ENCODE measurements at regions not wholly inside any gene's neighbourhood (a gene's known extent, or its start where the extent isn't known, plus 50 kb on each side); places are given as distances from the start of the nearest gene placed in this dataset.

GRCh38 chr3:124107104-124107890 lies 115.4 kb upstream of the ROPN1 start:
- in situ Hi-C loops (cut with MboI; ENCODE audit: low sequenced_read_pairs, unreplicated experiment) = no loop called here
- TF ChIP-seq CTCF (IDR thresholded peaks at IDR 0.05; ENCODE audit: borderline replicate concordance, control extremely low read depth, extremely low read depth, insufficient read depth, missing control alignments) = no peak
- no peak for DNase-seq (ENCODE audit: low spot score)

GRCh38 chr3:124108446-124108845 lies 116.5 kb upstream of the ROPN1 start:
- in situ Hi-C loops (cut with MboI; ENCODE audit: low sequenced_read_pairs, unreplicated experiment) = no loop called here
- TF ChIP-seq CTCF (IDR thresholded peaks at IDR 0.05; ENCODE audit: borderline replicate concordance, control extremely low read depth, extremely low read depth, insufficient read depth, missing control alignments) = no peak

GRCh38 chr3:124113485-124113884 lies 121.6 kb upstream of the ROPN1 start:
- in situ Hi-C loops (cut with MboI; ENCODE audit: low sequenced_read_pairs, unreplicated experiment) = no loop called here
- TF ChIP-seq CTCF (IDR thresholded peaks at IDR 0.05; ENCODE audit: borderline replicate concordance, control extremely low read depth, extremely low read depth, insufficient read depth, missing control alignments) = no peak
- DNase-seq (ENCODE audit: low spot score) = no peak

More at GRCh38 chr3:124108446-124108845, 116.5 kb upstream of the ROPN1 start:
- DNase-seq (ENCODE audit: low spot score) = no peak

GRCh38 chr3:124115279-124115678 lies 123.4 kb upstream of the ROPN1 start:
- no peak for TF ChIP-seq CTCF (IDR thresholded peaks at IDR 0.05; ENCODE audit: borderline replicate concordance, control extremely low read depth, extremely low read depth, insufficient read depth, missing control alignments)
- no peak for DNase-seq (ENCODE audit: low spot score)
- in situ Hi-C loops (cut with MboI; ENCODE audit: low sequenced_read_pairs, unreplicated experiment) = no loop called here

DNA sequence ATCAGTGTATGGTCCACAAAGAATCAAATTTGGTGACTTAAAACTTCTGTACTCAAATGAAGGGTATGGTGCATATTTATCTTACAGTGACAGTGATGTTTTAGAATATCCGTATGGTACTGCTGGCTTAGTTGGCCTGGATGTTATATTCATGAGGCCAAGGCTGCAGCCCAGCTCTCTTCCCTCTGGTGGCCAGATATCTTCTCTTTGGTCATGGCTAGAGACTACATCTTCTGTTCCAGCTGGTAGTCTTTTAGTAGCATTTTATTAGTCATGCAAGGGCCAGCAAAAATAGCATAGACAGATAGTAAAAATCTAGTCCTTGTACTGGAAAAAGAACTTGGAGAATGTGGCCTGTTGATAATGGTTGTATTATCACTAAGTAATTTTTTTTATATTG lies 124.0 kb upstream of the ROPN1 start:
- TF ChIP-seq CTCF (IDR thresholded peaks at IDR 0.05; ENCODE audit: borderline replicate concordance, control extremely low read depth, extremely low read depth, insufficient read depth, missing control alignments) = no peak
- no peak for DNase-seq (ENCODE audit: low spot score)
- in situ Hi-C loops (cut with MboI; ENCODE audit: low sequenced_read_pairs, unreplicated experiment) = no loop called here

- DNase-seq (ENCODE audit: low spot score) = no peak
- in situ Hi-C loops (cut with MboI; ENCODE audit: low sequenced_read_pairs, unreplicated experiment) = no loop called here
- TF ChIP-seq CTCF (IDR thresholded peaks at IDR 0.05; ENCODE audit: borderline replicate concordance, control extremely low read depth, extremely low read depth, insufficient read depth, missing control alignments) = no peak
These were observed 125.0 kb upstream of the ROPN1 start for GRCh38 chr3:124116906-124117305.

Data from GM13976 (cell line).